RPMI7951 (cell line): ENCODE measurements at regions not wholly inside any gene's neighbourhood (a gene's known extent, or its start where the extent isn't known, plus 50 kb on each side); places are given as distances from the start of the nearest gene placed in this dataset.
"Not testable (repeated sequence)": the region's sequence is repeated elsewhere in the genome, so short reads cannot be mapped to it uniquely, and the experiment has no call there.

Experiments used
- DNase-seq: peaks from one replicate; pipeline ENCODE4 v3.0.0-alpha.2; 2012; ENCODE audit warnings: low read depth

GRCh38 chr19:33866696-33867095 lies 70.0 kb downstream of the KCTD15 start:
- no peak for DNase-seq

GRCh38 chr19:33868076-33868735 lies 71.5 kb downstream of the KCTD15 start:
- DNase-seq, result peak; percentile 71

- peak; percentile 82 for DNase-seq
These were observed 72.2 kb downstream of the KCTD15 start for GRCh38 chr19:33868788-33869412.

GRCh38 chr19:33870298-33870932 lies 73.7 kb downstream of the KCTD15 start:
- not testable (repeated sequence) for DNase-seq

DNA sequence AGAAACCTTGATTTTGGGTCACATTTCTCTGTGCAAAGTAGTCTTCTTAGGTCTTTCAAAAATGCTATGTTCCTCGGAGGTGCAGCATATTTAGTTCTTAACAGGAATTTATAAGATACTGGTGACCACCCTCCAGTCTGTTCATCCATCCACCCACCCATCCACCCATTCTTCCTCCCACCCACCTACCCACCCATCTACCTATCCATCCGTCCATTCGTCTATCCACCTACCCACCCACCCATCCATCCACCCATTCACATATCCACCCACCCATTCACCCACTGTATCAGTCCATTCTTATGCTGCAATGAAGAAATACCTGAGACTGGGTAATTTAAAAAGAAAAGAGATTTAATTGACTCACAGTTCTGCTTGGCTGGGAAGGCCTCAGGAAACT lies 74.9 kb downstream of the KCTD15 start:
- DNase-seq, result no peak

DNA sequence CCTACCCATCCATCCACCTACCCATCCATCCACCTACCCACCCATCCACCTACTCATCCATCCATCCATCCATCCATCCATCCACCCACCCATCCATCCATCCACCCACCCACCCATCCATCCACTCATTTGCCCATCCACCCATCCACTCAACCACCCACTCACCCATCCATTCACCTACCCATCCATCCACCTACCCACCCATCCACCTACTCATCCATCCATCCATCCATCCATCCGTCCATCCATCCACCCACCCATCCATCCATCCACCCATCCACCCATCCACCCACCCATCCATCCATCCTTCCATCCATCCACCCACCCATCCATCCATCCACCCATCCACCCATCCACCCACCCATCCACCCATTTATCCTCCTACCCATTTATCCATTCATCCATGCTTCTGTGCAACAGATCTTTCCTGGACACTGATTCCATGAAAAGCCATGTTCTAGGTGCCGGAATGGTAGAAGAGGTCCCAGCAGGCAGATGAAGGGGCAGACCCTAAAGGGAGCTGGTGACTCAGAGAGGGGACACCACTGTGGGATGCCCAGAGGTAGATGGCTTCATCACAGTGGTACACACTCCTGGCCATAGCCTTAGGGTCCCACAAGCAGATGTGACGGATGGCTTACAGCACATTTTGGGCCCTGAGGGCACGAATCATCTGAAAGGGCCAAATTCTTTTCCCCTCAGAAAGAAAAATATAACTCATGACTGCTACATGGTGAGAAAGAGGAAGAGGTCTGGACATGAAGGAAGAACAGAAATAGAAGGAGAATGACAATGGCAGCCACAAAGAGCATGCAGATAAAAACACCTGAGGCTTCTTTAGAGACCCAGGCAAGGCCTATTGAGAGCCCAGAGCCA lies 76.0 kb downstream of the KCTD15 start:
- peak; percentile 94 for DNase-seq

GRCh38 chr19:33875071-33875470 lies 78.4 kb downstream of the KCTD15 start:
- no peak for DNase-seq

- DNase-seq, result no peak
These were observed 79.5 kb downstream of the KCTD15 start for GRCh38 chr19:33876192-33876591.

DNA sequence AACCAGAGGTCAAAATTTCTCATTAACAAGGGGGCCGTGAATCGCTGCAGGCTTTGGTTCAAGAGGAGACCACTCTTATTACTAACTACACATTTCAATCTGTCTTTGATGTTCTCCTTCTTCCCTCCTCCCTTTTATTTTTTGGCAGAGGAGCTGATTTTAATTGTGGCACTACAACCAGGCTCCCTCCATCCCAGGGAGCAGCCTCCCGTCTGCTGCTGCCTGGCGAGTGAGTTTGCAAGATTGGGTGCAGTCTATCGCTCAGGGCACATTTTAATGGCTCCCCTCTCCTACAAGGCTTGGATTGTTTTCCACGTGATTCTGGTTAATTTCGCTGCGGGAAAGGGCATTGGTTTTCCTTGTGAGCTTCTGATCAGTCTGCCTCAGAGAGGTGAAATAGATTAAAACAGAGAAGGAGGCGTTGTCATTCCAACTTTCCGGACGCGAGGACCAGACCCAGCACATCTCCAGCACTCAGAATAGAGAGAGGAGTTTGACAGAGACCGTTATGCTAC lies 81.4 kb downstream of the KCTD15 start:
- DNase-seq, result no peak

GRCh38 chr19:33878910-33879810 lies 82.5 kb downstream of the KCTD15 start:
- no peak for DNase-seq

GRCh38 chr19:33879818-33880575 lies 83.3 kb downstream of the KCTD15 start:
- peak; percentile 97 for DNase-seq

- peak; percentile 60 for DNase-seq
These were observed 87.3 kb downstream of the KCTD15 start for GRCh38 chr19:33883859-33884519.

DNA sequence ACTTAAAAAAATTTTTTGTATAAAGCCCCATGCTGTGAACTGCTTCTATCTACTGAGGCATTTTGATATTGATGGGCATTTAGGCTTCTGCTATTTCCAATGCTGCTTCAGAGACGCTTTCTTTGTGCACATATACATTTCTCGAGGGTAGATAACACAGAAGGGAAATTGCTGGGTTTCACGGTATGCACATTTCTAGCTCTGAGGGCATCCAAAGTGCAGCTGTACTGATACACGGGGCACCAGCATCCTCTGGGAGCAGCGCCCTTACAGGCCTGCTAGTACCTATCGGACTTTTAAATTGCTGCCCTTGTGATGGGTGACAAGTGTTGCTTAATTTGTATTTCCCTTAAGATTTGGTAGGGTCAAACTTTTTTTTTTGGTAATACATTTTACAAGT lies 88.6 kb downstream of the KCTD15 start:
- no peak for DNase-seq

GRCh38 chr19:33887891-33888290 lies 91.2 kb downstream of the KCTD15 start:
- no peak for DNase-seq

GRCh38 chr19:33888665-33889064 lies 92.0 kb downstream of the KCTD15 start:
- DNase-seq, result no peak

GRCh38 chr19:33890569-33890968 lies 93.9 kb downstream of the KCTD15 start:
- DNase-seq, result no peak

- no peak for DNase-seq
These were observed 95.1 kb downstream of the KCTD15 start for GRCh38 chr19:33891773-33892172.

GRCh38 chr19:33894787-33895186 lies 98.1 kb downstream of the KCTD15 start:
- no peak for DNase-seq

DNA sequence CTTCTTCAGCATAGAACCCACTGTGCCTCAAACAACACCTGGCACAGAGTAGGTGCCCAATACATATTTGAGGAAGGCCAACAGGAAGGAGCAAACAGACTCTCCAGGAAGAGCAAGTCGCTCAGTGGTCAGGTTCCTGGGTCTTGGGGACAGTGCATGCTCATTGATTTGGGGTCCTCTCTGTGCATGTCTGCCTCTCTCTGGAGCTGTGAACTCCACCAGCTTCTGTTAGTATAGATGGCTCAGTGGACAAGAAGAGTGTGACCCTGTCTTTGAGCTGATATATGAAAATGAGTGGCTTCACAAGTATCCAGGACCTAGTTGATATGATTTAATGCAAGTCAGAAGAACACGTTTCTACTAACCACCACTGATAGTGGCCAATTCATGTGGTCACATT lies 98.7 kb downstream of the KCTD15 start:
- DNase-seq, result no peak
